ENCODE measurements at regions not wholly inside any gene's neighbourhood (a gene's known extent, or its start where the extent isn't known, plus 50 kb on each side); places are given as distances from the start of the nearest gene placed in this dataset.

GRCh38 chr13:30133554-30133912, 173.8 kb downstream of the KATNAL1 start:
- Mint-ChIP-seq H3K27ac (peak overlapping the region in 1 of 2 donors; percentile 28), H3K36me3 (no peaks in the 10 kb centered on the region), H3K9me3 (no peaks in the 10 kb centered on the region)
- no peak for DNase-seq (ENCODE audit: low spot score in 2 of 2)
- ATAC-seq: no peak

- peak; percentile 99 for ATAC-seq
- H3K27ac Mint-ChIP-seq: peak overlapping the region; percentile 28 to 63
- no peaks in the 10 kb centered on the region for H3K36me3 Mint-ChIP-seq
- no peaks in the 10 kb centered on the region for H3K9me3 Mint-ChIP-seq
- DNase-seq (ENCODE audit: low spot score in 2 of 2): peak; percentile 91 to 98
Observed at GRCh38 chr13:30132623-30133553, 174.5 kb downstream of the KATNAL1 start.

- no peak overlapping the region for H3K27ac Mint-ChIP-seq
- ATAC-seq (no peak), DNase-seq (ENCODE audit: low spot score in 2 of 2) (no peak)
- no peaks in the 10 kb centered on the region for H3K9me3 Mint-ChIP-seq
- no peaks in the 10 kb centered on the region for H3K36me3 Mint-ChIP-seq
Observed at GRCh38 chr13:30129411-30129810, 177.9 kb downstream of the KATNAL1 start.

- H3K9me3 Mint-ChIP-seq: peaks cover 0 to under 1% of the 10 kb centered on the region in 2 donors
- no peaks in the 10 kb centered on the region for H3K36me3 Mint-ChIP-seq
- DNase-seq (ENCODE audit: low spot score in 2 of 2) (no peak), ATAC-seq (no peak)
- no peak overlapping the region for H3K27ac Mint-ChIP-seq
Observed at GRCh38 chr13:30128591-30128990, 178.8 kb downstream of the KATNAL1 start.

GRCh38 chr13:30128095-30128494, 179.3 kb downstream of the KATNAL1 start:
- ATAC-seq (no peak), DNase-seq (ENCODE audit: low spot score in 2 of 2) (no peak)
- Mint-ChIP-seq H3K27ac (no peak overlapping the region), H3K36me3 (no peaks in the 10 kb centered on the region), H3K9me3 (peaks cover 0 to 5% of the 10 kb centered on the region in 2 donors)

GRCh38 chr13:30126903-30127428, 180.4 kb downstream of the KATNAL1 start:
- DNase-seq (ENCODE audit: low spot score in 2 of 2): no peak
- Mint-ChIP-seq H3K9me3 (peaks cover 0 to 5% of the 10 kb centered on the region in 2 donors), H3K27ac (no peak overlapping the region), H3K36me3 (no peaks in the 10 kb centered on the region)
- no peak for ATAC-seq

GRCh38 chr13:30125422-30126073, 181.8 kb downstream of the KATNAL1 start:
- H3K36me3 Mint-ChIP-seq: no peaks in the 10 kb centered on the region
- peaks cover 0 to 11% of the 10 kb centered on the region in 2 donors for H3K9me3 Mint-ChIP-seq
- ATAC-seq (no peak), DNase-seq (ENCODE audit: low spot score in 2 of 2) (no peak)
- no peak overlapping the region for H3K27ac Mint-ChIP-seq

- H3K9me3 Mint-ChIP-seq: peaks cover 0 to 11% of the 10 kb centered on the region in 2 donors
- H3K27ac Mint-ChIP-seq: no peak overlapping the region
- ATAC-seq (no peak), DNase-seq (ENCODE audit: low spot score in 2 of 2) (no peak)
- no peaks in the 10 kb centered on the region for H3K36me3 Mint-ChIP-seq
Observed at GRCh38 chr13:30124131-30124768, 183.1 kb downstream of the KATNAL1 start.

- Mint-ChIP-seq H3K27ac (peak overlapping the region in 1 of 2 donors; percentile 38), H3K9me3 (peaks cover 0 to 11% of the 10 kb centered on the region in 2 donors), H3K36me3 (no peaks in the 10 kb centered on the region)
- no peak for DNase-seq (ENCODE audit: low spot score in 2 of 2)
- no peak for ATAC-seq
Observed at GRCh38 chr13:30123575-30123974, 183.8 kb downstream of the KATNAL1 start.

GRCh38 chr13:30121666-30122065, 185.7 kb downstream of the KATNAL1 start:
- peaks cover 0 to 11% of the 10 kb centered on the region in 2 donors for H3K9me3 Mint-ChIP-seq
- H3K27ac Mint-ChIP-seq: no peak overlapping the region

GRCh38 chr13:30121244-30121643, 186.1 kb downstream of the KATNAL1 start:
- Mint-ChIP-seq H3K36me3 (no peaks in the 10 kb centered on the region), H3K9me3 (peaks cover 0 to 11% of the 10 kb centered on the region in 2 donors), H3K27ac (no peak overlapping the region)
- no peak for DNase-seq (ENCODE audit: low spot score in 2 of 2)
- ATAC-seq: peak in 1 of 2 donors; percentile 39

More at GRCh38 chr13:30121666-30122065, 185.7 kb downstream of the KATNAL1 start:
- no peak for DNase-seq (ENCODE audit: low spot score in 2 of 2)
- no peaks in the 10 kb centered on the region for H3K36me3 Mint-ChIP-seq
- ATAC-seq: no peak

- Mint-ChIP-seq H3K9me3 (peaks cover 0 to 11% of the 10 kb centered on the region in 2 donors), H3K27ac (no peak overlapping the region), H3K36me3 (no peaks in the 10 kb centered on the region)
- ATAC-seq (no peak), DNase-seq (ENCODE audit: low spot score in 2 of 2) (no peak)
Observed at GRCh38 chr13:30120133-30120822, 187.1 kb downstream of the KATNAL1 start.

- Mint-ChIP-seq H3K27ac (no peak overlapping the region), H3K9me3 (peaks cover 0 to 11% of the 10 kb centered on the region in 2 donors)
Observed at GRCh38 chr13:30119476-30119875, 187.9 kb downstream of the KATNAL1 start.

GRCh38 chr13:30116379-30116778, 191.0 kb downstream of the KATNAL1 start:
- DNase-seq (ENCODE audit: low spot score in 2 of 2) (no peak), ATAC-seq (no peak)
- peaks cover 0 to 6% of the 10 kb centered on the region in 2 donors for H3K9me3 Mint-ChIP-seq
- H3K36me3 Mint-ChIP-seq: no peaks in the 10 kb centered on the region
- H3K27ac Mint-ChIP-seq: no peak overlapping the region

More at GRCh38 chr13:30119476-30119875, 187.9 kb downstream of the KATNAL1 start:
- DNase-seq (ENCODE audit: low spot score in 2 of 2) (peak in 1 of 2 donors; percentile 33), ATAC-seq (peak; percentile 8 to 32)
- no peaks in the 10 kb centered on the region for H3K36me3 Mint-ChIP-seq

- Mint-ChIP-seq H3K9me3 (no peaks in the 10 kb centered on the region), H3K36me3 (no peaks in the 10 kb centered on the region), H3K27ac (no peak overlapping the region)
- peak in 1 of 2 donors; percentile 5 for ATAC-seq
- no peak for DNase-seq (ENCODE audit: low spot score in 2 of 2)
Observed at GRCh38 chr13:30115257-30115600, 192.1 kb downstream of the KATNAL1 start.

GRCh38 chr13:30114571-30115256, 192.6 kb downstream of the KATNAL1 start:
- ATAC-seq: peak; percentile 95 to 98
- H3K27ac Mint-ChIP-seq: no peak overlapping the region
- DNase-seq (ENCODE audit: low spot score in 2 of 2): peak; percentile 89 to 96
- H3K9me3 Mint-ChIP-seq: no peaks in the 10 kb centered on the region
- no peaks in the 10 kb centered on the region for H3K36me3 Mint-ChIP-seq
